K562 (cell line): ENCODE measurements at regions not wholly inside any gene's neighbourhood (a gene's known extent, or its start where the extent isn't known, plus 50 kb on each side); places are given as distances from the start of the nearest gene placed in this dataset.

ENCODE experiments used
- ATAC-seq: fragments of 200-7000 bp; cut with Tn5 transposase; 3 replicates; pipeline ENCODE4 v1.9.1; 2020; ENCODE audit warnings: moderate library complexity
- BruUV-seq: library from RNA; stranded (reverse); fragments of 400-500 nt; replicated peaks from 2 replicates; lab custom pipeline; 2021; lab: Mats Ljungman, UMichigan
- CTCF ChIA-PET: fragments of 300-600 bp; formaldehyde crosslinking; extraction: SDS; loops from one replicate; lab custom pipeline; 2021; ENCODE audit warnings: low intra/inter-chr PET ratio; lab: Yijun Ruan, JAX
- POLR2A ChIA-PET: fragments of 300-600, 350-650 bp; sonication (Branson Sonifier 250); formaldehyde crosslinking; extraction: SDS; loops from one replicate; lab custom pipeline; 2021; ENCODE audit warnings: antibody characterized with exemption, inconsistent platforms; lab: Yijun Ruan, JAX
- DNase-seq, 4 experiments: peaks; one replicate each; pipeline versions ENCODE4 v3.0.0 to v3.0.0-alpha.2; 2011 to 2018; ENCODE audit warnings: low spot score in 3 of 4, mixed read lengths in 3 of 4; ENCODE audit errors: extremely low read depth in 1 of 4
- FAIRE-seq: peaks from 2 replicates; lab custom pipeline; 2011; peaks lifted over from hg19 to GRCh38; lab: Jason Lieb, UNC
- H2AFZ ChIP-seq: 2 replicates; pipeline ENCODE4 v1.6.0; 2011; ENCODE audit warnings: low read depth, low read length, control low read depth, inconsistent platforms
- H3K27ac ChIP-seq: fragments of 200-600 bp; 3 replicates; pipeline ENCODE4 v1.8.0; 2011; ENCODE audit warnings: low read depth, mild to moderate bottlenecking, control low read depth, inconsistent platforms, low read length, moderate library complexity, mixed read lengths; ENCODE audit errors: extremely low read depth
- H3K27me3 ChIP-seq, 2 experiments: fragments of 300-600 bp in 1 of 2; 2 replicates in 1 of 2; 3 replicates in 1 of 2; pipeline versions ENCODE4 v1.6.0 to v1.8.0; 2011; ENCODE audit warnings: inconsistent platforms in 2 of 2, low read length in 2 of 2, mild to moderate bottlenecking in 1 of 2, mixed read lengths in 1 of 2, moderate library complexity in 1 of 2; ENCODE audit not compliant: control insufficient read depth in 2 of 2, insufficient read depth in 2 of 2
- H3K36me3 ChIP-seq: fragments of 300-600 bp; 3 replicates; pipeline ENCODE4 v1.8.0; 2011; ENCODE audit warnings: mild to moderate bottlenecking, low read length, inconsistent platforms; ENCODE audit not compliant: control insufficient read depth, insufficient read depth
- H3K4me1 ChIP-seq, 2 experiments: fragments of 200-600 bp in 1 of 2; replicated peaks in 1 of 2; 2 replicates in 1 of 2; 3 replicates in 1 of 2; pipeline versions ENCODE4 v1.5.1 to v1.8.0; 2011; ENCODE audit warnings: inconsistent platforms in 2 of 2, low read length in 2 of 2, mild to moderate bottlenecking in 1 of 2, mixed read lengths in 1 of 2, moderate library complexity in 1 of 2; ENCODE audit not compliant: control insufficient read depth in 2 of 2, insufficient read depth in 2 of 2
- H3K4me2 ChIP-seq: 2 replicates; pipeline ENCODE4 v1.6.1; 2011; ENCODE audit warnings: low read length, control low read depth, inconsistent platforms, mixed read lengths; ENCODE audit not compliant: insufficient read depth
- H3K4me3 ChIP-seq: fragments of 200-600 bp; sonication (generic), shearing (Covaris generic); 2 replicates; pipeline ENCODE4 v1.5.1; 2016; ENCODE audit warnings: control low read depth, inconsistent platforms
- H3K79me2 ChIP-seq: fragments of 200-600 bp; 3 replicates; pipeline ENCODE4 v1.8.0; 2011; ENCODE audit warnings: low read length, inconsistent platforms; ENCODE audit not compliant: control insufficient read depth, insufficient read depth
- H3K9ac ChIP-seq, 2 experiments: 2 replicates each; pipeline versions ENCODE4 v1.6.0 to v1.6.1; 2011; ENCODE audit warnings: low read depth in 2 of 2, low read length in 2 of 2, control low read depth in 1 of 2, inconsistent platforms in 1 of 2, mild to moderate bottlenecking in 1 of 2, mixed read lengths in 1 of 2; ENCODE audit not compliant: insufficient read depth in 1 of 2
- H3K9me1 ChIP-seq: one replicate; pipeline ENCODE4 v1.6.0; 2011; ENCODE audit warnings: inconsistent platforms, mild to moderate bottlenecking, low read length, moderate library complexity; ENCODE audit not compliant: control insufficient read depth, insufficient read depth
- H3K9me3 ChIP-seq: replicated peaks from 2 replicates; pipeline ENCODE4 v1.5.1; 2011; ENCODE audit warnings: low read depth, low read length, inconsistent platforms; ENCODE audit not compliant: control insufficient read depth, insufficient read depth
- H4K20me1 ChIP-seq: replicated peaks from 2 replicates; pipeline ENCODE4 v1.6.1; 2011; ENCODE audit warnings: low read length, inconsistent platforms, mixed read lengths; ENCODE audit not compliant: control insufficient read depth, insufficient read depth
- CTCF ChIP-seq, 3 experiments: IDR thresholded peaks in 2 of 3; conservative IDR thresholded peaks in 1 of 3; 2 replicates each; pipeline ENCODE4 v1.5.1; 2011 to 2012; ENCODE audit warnings: low read length in 3 of 3, mild to moderate bottlenecking in 3 of 3, control low read depth in 2 of 3, improper control_type of control experiment in 1 of 3, inconsistent platforms in 1 of 3, low read depth in 1 of 3, mixed read lengths in 1 of 3, moderate library complexity in 1 of 3; ENCODE audit not compliant: insufficient read depth in 2 of 3
- RAD21 ChIP-seq, 2 experiments: fragments of 250-450 bp in 1 of 2; fragments of 450-650 bp in 1 of 2; sonication (Bioruptor Pico) in 1 of 2; formaldehyde crosslinking in 1 of 2; IDR thresholded peaks in 1 of 2; conservative IDR thresholded peaks in 1 of 2; 2 replicates each; pipeline versions ENCODE4 v1.4.0 to v1.8.0; 2020 to 2022; ENCODE audit warnings: mild to moderate bottlenecking in 2 of 2, moderate library complexity in 1 of 2
- RBM34 ChIP-seq: fragments of 200-400 bp; formaldehyde crosslinking; IDR thresholded peaks from 2 replicates; pipeline ENCODE4 v1.6.1; 2018; ENCODE audit warnings: low read length, borderline replicate concordance; ENCODE audit not compliant: insufficient read depth
- ZBTB12 ChIP-seq: fragments of 250-450 bp; sonication (Bioruptor Pico); IDR thresholded peaks from 2 replicates; pipeline ENCODE4 v1.4.0; 2020
- WGBS: fragments of 100-300 bp; shearing (Covaris generic); methylation state at CpG from one replicate; pipeline ENCODE4 v1.1.6; 2016; ENCODE audit warnings: low coverage, mixed read lengths; ENCODE audit not compliant: insufficient coverage; ENCODE audit errors: missing lambda C conversion rate; 5-methylcytosine and 5-hydroxymethylcytosine counted together
- in situ Hi-C: fragments of 300-500 bp; cut with MboI; formaldehyde crosslinking; loops from 4 replicates; pipeline ENCODE4 v1.15.0; 2018; ENCODE audit warnings: inconsistent platforms, mixed read lengths
- intact Hi-C: fragments of 100-400 bp; cut with micrococcal nuclease; formaldehyde crosslinking; loops from 2 replicates; pipeline ENCODE4 v1.14.2; 2022
- TF ChIP-seq, protein P1 (sequence below): IDR thresholded peaks from 2 replicates; pipeline ENCODE4 v1.6.1; 2012; ENCODE audit warnings: low read depth, low read length, improper control_type of control experiment, borderline replicate concordance

DNA sequence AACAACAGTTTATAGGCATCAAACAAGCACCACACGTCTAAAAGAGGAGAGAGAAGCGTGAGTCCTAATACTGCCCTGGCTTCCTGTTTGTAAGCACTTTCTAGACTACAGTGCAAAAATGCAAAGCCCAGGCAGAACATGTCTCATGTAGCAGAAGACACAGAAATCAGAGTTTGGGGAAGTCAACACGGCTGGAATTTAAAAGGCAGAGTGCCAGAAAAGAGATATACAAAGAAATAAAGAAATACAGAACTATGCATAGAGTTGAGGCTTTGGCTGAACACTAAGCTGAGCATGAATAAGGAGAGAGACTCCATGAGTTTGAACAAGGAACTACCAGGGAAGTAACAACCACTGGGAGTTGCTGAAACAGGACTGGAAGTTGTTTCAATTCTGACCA lies 566.6 kb upstream of the NR5A2 start (continued):
- TF ChIP-seq, protein P1, sequence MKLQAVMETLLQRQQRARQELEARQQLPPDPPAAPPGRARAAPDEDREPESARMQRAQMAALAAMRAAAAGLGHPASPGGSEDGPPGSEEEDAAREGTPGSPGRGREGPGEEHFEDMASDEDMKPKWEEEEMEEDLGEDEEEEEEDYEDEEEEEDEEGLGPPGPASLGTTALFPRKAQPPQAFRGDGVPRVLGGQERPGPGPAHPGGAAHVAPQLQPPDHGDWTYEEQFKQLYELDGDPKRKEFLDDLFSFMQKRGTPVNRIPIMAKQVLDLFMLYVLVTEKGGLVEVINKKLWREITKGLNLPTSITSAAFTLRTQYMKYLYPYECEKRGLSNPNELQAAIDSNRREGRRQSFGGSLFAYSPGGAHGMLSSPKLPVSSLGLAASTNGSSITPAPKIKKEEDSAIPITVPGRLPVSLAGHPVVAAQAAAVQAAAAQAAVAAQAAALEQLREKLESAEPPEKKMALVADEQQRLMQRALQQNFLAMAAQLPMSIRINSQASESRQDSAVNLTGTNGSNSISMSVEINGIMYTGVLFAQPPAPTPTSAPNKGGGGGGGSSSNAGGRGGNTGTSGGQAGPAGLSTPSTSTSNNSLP, result no peak
- no peak for TF ChIP-seq ZBTB12 (CRISPR knock-in tag)
- TF ChIP-seq, all 486 proteins: peak for 0

GRCh38 chr1:199463521-199464127 lies 563.9 kb upstream of the NR5A2 start:
- no TSS peak for BruUV-seq

More at GRCh38 chr1:199463521-199464127, 563.9 kb upstream of the NR5A2 start:
- Histone ChIP-seq H3K9ac (no peak overlapping the region), H3K4me1 (no peaks in the 10 kb centered on the region), H4K20me1 (no peaks in the 10 kb centered on the region), H2AFZ (no peak overlapping the region), H3K36me3 (no peaks in the 10 kb centered on the region), H3K4me2 (no peak overlapping the region), H3K4me3 (no peak overlapping the region), H3K27ac (no peak overlapping the region), H3K27me3 (no peaks in the 10 kb centered on the region), H3K9me3 (no peaks in the 10 kb centered on the region), H3K79me2 (no peaks in the 10 kb centered on the region), H3K9me1 (no peaks in the 10 kb centered on the region)
- TF ChIP-seq RAD21 (CRISPR knock-in tag; conservative IDR thresholded peaks at IDR 0.05 in 1 of 2, IDR thresholded peaks at IDR 0.05 in 1 of 2) (peak in 1 of 2 experiments; percentile 42; a peak in 2 of 4 replicates), CTCF (IDR thresholded peaks at IDR 0.05 in 2 of 3, conservative IDR thresholded peaks at IDR 0.05 in 1 of 3; ENCODE audit: insufficient read depth in 2 of 3, low read depth in 1 of 3, low read length in 3 of 3) (peak in 2 of 3 experiments; percentile 9 to 16; a peak in 1 of 6 replicates), RBM34 (no peak)
- in situ Hi-C loops, result no loop called here
- ChIA-PET CTCF (no interaction called here), POLR2A (no interaction called here)
- intact Hi-C loops, result no loop called here
- no peak for FAIRE-seq
- WGBS, result 0% methylated on average over 1 of the region's 1 CpG
- peak in 1 of 4 experiments; percentile 9 for DNase-seq
- no peak for ATAC-seq
